ENCODE measurements at regions not wholly inside any gene's neighbourhood (a gene's known extent, or its start where the extent isn't known, plus 50 kb on each side); places are given as distances from the start of the nearest gene placed in this dataset.

- no peak for DNase-seq
- POLR2A ChIA-PET (ENCODE audit: unreplicated experiment) = no interaction called here
Measured at GRCh38 chr4:119946359-119946758, 120.3 kb downstream of the MAD2L1 start.

GRCh38 chr4:119942806-119943205 lies 123.8 kb downstream of the MAD2L1 start:
- no peaks in the 10 kb centered on the region for H4K20me1 ChIP-seq (ENCODE audit: low read length)
- no peak for ATAC-seq
- H3K36me3 ChIP-seq (ENCODE audit: low read depth, low read length) = no peaks in the 10 kb centered on the region
- no peaks in the 10 kb centered on the region for H3K79me2 ChIP-seq (ENCODE audit: low read length)
- H3K9me2 ChIP-seq (replicated peaks; ENCODE audit: low read length) = no peaks in the 10 kb centered on the region
- no peak overlapping the region for H3K27ac ChIP-seq (ENCODE audit: low read length)
- H3F3A ChIP-seq (ENCODE audit: low read length, unreplicated experiment) = no peaks in the 10 kb centered on the region
- no peaks in the 10 kb centered on the region for H3K4me1 ChIP-seq (ENCODE audit: insufficient read depth, low read length)
- H3K27me3 ChIP-seq (ENCODE audit: low read length) = no peaks in the 10 kb centered on the region
- ChIA-PET CTCF (no interaction called here), POLR2A (ENCODE audit: unreplicated experiment) (no interaction called here)
- no peak overlapping the region for H3K4me2 ChIP-seq (ENCODE audit: low read length)
- H2AFZ ChIP-seq (ENCODE audit: low read length) = no peak overlapping the region
- DNase-seq = no peak
- H3K9me3 ChIP-seq (ENCODE audit: low read length) = no peaks in the 10 kb centered on the region
- intact Hi-C loops (cut with micrococcal nuclease) = no loop called here
- TF ChIP-seq CTCF (conservative IDR thresholded peaks at IDR 0.05; ENCODE audit: low read depth, low read length) = no peak
- TF ChIP-seq EZH2 (IDR thresholded peaks at IDR 0.05; ENCODE audit: low read length, unreplicated experiment) = no peak
- no peak for TF ChIP-seq EZH2phosphoT487 (IDR thresholded peaks at IDR 0.05; ENCODE audit: borderline replicate concordance, low read length)
- no peak overlapping the region for H3K4me3 ChIP-seq (ENCODE audit: low read length)
- H3K9ac ChIP-seq (ENCODE audit: low read length) = no peak overlapping the region
- no TSS peak for BruUV-seq (replicated peaks)

More at GRCh38 chr4:119946359-119946758, 120.3 kb downstream of the MAD2L1 start:
- no peaks in the 10 kb centered on the region for H3K79me2 ChIP-seq (ENCODE audit: low read length)
- no peaks in the 10 kb centered on the region for H3K27me3 ChIP-seq (ENCODE audit: low read length)
- CTCF ChIA-PET = no interaction called here
- ATAC-seq = no peak
- no peaks in the 10 kb centered on the region for H3K9me3 ChIP-seq (ENCODE audit: low read length)
- no TSS peak for BruUV-seq (replicated peaks)
- TF ChIP-seq CTCF (conservative IDR thresholded peaks at IDR 0.05; ENCODE audit: low read depth, low read length) (no peak), EZH2 (IDR thresholded peaks at IDR 0.05; ENCODE audit: low read length, unreplicated experiment) (no peak), EZH2phosphoT487 (IDR thresholded peaks at IDR 0.05; ENCODE audit: borderline replicate concordance, low read length) (no peak)
- H3K27ac ChIP-seq (ENCODE audit: low read length) = no peak overlapping the region
- no peak overlapping the region for H3K4me3 ChIP-seq (ENCODE audit: low read length)
- H4K20me1 ChIP-seq (ENCODE audit: low read length) = no peaks in the 10 kb centered on the region
- H3K9me2 ChIP-seq (replicated peaks; ENCODE audit: low read length) = no peaks in the 10 kb centered on the region
- no peak overlapping the region for H2AFZ ChIP-seq (ENCODE audit: low read length)
- no peaks in the 10 kb centered on the region for H3K36me3 ChIP-seq (ENCODE audit: low read depth, low read length)
- H3K4me1 ChIP-seq (ENCODE audit: insufficient read depth, low read length) = no peaks in the 10 kb centered on the region
- no peaks in the 10 kb centered on the region for H3F3A ChIP-seq (ENCODE audit: low read length, unreplicated experiment)
- H3K4me2 ChIP-seq (ENCODE audit: low read length) = no peak overlapping the region
- H3K9ac ChIP-seq (ENCODE audit: low read length) = no peak overlapping the region
- intact Hi-C loops (cut with micrococcal nuclease) = no loop called here

- Histone ChIP-seq H3K36me3 (ENCODE audit: low read depth, low read length) (no peaks in the 10 kb centered on the region), H3K27me3 (ENCODE audit: low read length) (no peaks in the 10 kb centered on the region), H3K9me3 (ENCODE audit: low read length) (no peaks in the 10 kb centered on the region), H3K9me2 (replicated peaks; ENCODE audit: low read length) (no peaks in the 10 kb centered on the region), H2AFZ (ENCODE audit: low read length) (no peak overlapping the region), H3K9ac (ENCODE audit: low read length) (no peak overlapping the region), H3K79me2 (ENCODE audit: low read length) (no peaks in the 10 kb centered on the region), H3K27ac (ENCODE audit: low read length) (no peak overlapping the region), H3K4me1 (ENCODE audit: insufficient read depth, low read length) (no peaks in the 10 kb centered on the region), H3K4me3 (ENCODE audit: low read length) (no peak overlapping the region), H4K20me1 (ENCODE audit: low read length) (no peaks in the 10 kb centered on the region), H3K4me2 (ENCODE audit: low read length) (no peak overlapping the region), H3F3A (ENCODE audit: low read length, unreplicated experiment) (no peaks in the 10 kb centered on the region)
- no peak for TF ChIP-seq EZH2phosphoT487 (IDR thresholded peaks at IDR 0.05; ENCODE audit: borderline replicate concordance, low read length)
- no peak for TF ChIP-seq EZH2 (IDR thresholded peaks at IDR 0.05; ENCODE audit: low read length, unreplicated experiment)
- no peak for TF ChIP-seq CTCF (conservative IDR thresholded peaks at IDR 0.05; ENCODE audit: low read depth, low read length)
- no TSS peak for BruUV-seq (replicated peaks)
- DNase-seq (no peak), ATAC-seq (no peak)
- intact Hi-C loops (cut with micrococcal nuclease) = no loop called here
- ChIA-PET POLR2A (ENCODE audit: unreplicated experiment) (no interaction called here), CTCF (no interaction called here)
Measured at GRCh38 chr4:119940557-119940956, 126.1 kb downstream of the MAD2L1 start.
